ELR (cell line): ENCODE measurements at regions not wholly inside any gene's neighbourhood (a gene's known extent, or its start where the extent isn't known, plus 50 kb on each side); places are given as distances from the start of the nearest gene placed in this dataset.

ENCODE experiments used
- DNase-seq: peaks from one replicate; pipeline ENCODE4 v3.0.0-alpha.2; 2015; ENCODE audit warnings: low read depth

DNA sequence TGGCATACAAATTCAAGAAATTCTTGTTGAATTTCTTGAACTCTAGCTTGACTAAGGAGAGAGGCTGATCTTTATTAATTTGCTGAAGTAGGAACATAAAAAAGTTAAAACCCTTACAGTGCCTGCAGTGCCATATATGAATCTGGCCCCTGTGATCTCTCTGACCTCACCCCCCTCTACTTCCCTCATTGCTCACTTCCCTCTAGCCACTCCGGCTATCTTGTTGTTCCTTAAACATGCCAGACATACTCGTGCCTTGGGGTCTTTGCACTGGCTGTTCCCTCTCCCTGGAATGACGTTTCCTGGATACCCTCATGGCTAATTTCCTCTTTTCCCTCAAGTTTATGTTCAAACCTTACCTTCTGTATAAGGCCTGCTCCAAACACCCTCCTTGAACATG, 246.3 kb upstream of the SIX2 start:
- no peak for DNase-seq

GRCh38 chr2:45254025-45254424, 244.8 kb upstream of the SIX2 start:
- no peak for DNase-seq

GRCh38 chr2:45253151-45253550, 243.9 kb upstream of the SIX2 start:
- peak; percentile 28 for DNase-seq

DNA sequence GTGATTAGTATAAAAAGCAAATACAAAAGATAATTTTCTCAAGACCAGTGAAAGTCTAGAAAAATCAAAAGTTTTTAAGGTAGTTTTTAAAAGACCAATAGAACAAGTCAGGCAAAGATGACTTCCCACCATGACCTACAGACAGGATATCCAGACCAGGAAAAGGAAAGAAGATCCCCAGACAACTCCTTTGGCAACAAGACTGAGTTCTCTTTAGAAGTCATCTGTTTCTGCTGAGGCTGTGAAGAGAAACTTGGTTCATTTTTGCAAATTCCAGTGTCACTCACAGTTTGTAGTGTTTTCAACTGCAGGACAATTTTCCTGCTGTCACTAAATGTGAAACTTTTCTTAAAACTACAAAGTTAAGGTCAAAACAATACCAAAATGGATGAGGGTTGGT, 240.9 kb upstream of the SIX2 start:
- DNase-seq = no peak

GRCh38 chr2:45248214-45248613, 239.0 kb upstream of the SIX2 start:
- DNase-seq = no peak

- DNase-seq = no peak
Measured at GRCh38 chr2:45244928-45245327, 235.7 kb upstream of the SIX2 start.

DNA sequence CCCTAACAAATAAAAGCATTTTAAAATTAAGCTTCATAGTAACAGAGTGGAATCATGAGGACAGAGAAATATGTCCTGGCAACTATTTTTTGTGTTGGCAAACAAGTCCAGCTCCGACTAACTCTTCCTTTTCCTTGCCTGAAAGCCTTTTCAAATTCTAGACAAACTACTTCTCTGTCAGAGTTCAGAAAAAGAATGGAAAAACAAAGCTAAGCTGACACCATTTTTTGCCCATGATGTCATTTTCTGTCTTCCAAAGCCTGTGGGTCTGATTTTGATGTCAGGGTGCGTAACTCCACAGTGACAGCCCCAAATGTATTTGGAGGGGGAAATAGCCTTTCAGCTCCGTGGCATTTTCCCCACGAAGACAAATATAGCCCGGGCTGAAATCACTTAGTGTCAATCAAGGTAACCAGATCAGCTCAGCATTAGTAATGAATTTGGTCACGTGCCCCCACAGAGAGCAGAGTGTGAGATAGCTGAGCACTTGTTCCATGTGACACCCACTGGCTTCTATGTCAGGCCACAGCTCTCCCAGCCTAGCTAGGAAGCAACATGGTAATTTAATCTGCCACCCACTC, 233.0 kb upstream of the SIX2 start:
- peak; percentile 13 for DNase-seq

GRCh38 chr2:45241061-45241561, 231.9 kb upstream of the SIX2 start:
- peak; percentile 70 for DNase-seq

DNA sequence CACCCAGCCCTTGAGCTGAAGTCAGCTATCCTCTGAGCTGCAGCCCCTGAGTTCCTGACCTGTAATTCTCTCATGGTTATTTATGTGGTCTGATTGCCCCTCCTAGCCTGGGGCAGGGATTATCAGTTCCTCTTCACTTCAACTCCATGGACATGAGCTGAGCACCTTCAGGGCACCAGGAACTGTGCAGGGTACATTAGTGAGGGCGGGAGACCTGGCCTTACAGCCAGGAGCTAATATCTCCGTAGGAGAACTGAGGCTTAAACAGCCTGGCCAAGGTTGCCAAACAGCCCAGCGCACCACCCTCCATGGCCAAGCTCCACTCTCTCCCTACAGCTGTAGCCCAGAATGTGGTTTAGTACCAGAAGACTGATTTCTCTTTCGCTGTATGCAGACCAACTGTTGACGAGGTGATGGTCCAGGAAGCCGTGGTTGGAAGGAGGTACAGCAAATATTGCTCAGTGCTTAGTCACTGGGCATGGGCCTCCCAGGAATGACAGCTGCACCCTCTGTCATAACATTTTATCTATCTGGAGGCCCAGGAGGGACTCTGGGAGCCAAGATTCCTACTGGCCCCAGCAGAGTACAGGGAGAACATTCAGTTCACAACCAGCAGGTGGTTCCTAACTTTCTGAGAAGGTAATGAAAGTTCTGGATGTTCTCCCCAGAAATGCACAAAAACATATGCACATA, 228.7 kb upstream of the SIX2 start:
- DNase-seq = peak; percentile 97

- DNase-seq = peak; percentile 19
Measured at GRCh38 chr2:45237128-45237527, 227.9 kb upstream of the SIX2 start.

DNA sequence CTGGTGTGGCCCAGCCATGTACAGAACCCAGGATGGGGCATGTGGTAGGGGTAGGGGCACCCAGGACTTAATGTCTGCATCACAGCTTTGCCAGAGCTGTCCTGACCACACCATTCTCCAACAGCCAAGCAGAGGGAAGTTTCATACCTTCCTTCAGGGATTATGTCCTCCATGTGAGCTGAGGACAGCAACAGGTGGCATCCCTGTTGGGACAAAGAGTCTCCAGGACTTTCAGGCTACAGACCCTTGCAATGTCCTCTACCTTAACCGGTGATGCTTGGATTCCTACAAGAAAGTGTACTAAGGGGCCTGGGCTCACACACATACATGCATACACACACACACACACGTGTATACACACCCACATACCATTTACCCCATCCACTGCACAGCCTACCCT, 227.0 kb upstream of the SIX2 start:
- no peak for DNase-seq

DNA sequence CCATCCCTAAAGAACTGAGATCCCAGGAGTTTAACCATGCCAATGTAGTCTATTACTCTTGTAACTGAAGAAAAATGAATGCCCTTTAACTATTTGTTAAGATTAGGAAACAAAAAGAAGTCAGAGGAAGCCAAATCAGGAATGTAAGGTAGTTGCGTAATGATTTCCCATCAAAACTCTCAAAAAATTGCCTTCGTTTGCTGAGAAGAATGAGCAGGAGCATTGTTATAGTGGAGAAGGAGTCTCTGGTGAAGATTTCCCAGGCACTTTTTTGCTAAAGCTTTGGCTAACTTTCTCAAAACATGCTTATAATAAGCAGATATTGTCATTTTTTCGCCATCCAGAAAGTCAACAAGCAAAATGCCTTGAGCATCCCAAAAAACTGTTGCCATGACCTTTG, 224.0 kb upstream of the SIX2 start:
- no peak for DNase-seq

DNA sequence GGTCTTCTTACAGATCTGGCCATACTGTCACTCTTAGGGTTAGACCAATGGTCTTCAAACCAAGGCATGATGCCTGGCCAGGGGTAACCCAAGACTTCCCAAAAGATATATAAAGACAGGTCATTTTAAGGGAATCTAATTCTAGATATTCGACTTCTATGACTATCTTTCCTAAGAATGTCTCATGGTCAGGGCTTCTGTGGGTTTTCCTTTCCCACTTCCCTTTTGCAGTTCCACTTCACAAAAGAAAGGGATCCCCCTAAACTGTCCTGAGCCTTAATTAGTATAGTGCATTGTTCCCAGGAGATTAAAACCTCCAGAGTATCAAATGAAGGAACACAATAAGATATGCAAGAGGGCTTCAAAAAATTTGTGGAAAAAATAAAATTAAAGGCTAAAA, 223.6 kb upstream of the SIX2 start:
- DNase-seq = peak; percentile 39

- DNase-seq = no peak
Measured at GRCh38 chr2:45229411-45229810, 220.2 kb upstream of the SIX2 start.

GRCh38 chr2:45227347-45227746, 218.1 kb upstream of the SIX2 start:
- no peak for DNase-seq

DNA sequence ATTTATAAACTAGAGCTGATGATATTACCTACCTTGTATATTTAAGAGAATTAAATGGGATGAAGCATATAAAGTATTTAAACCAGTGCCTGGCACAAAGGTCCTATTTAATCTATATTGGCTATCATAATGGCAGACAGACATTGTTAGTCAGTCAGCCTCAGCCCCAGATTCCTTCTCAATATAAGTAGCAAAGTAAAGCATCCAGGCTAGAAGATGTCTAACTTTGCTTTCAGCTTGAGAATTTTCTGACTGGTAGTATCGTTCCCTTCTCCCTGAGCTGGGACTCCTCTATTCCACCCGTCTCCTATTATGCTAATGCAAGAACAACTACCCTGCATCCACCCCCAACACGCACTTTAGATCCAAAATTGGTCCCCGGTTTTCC, 215.7 kb upstream of the SIX2 start:
- no peak for DNase-seq

GRCh38 chr2:45224321-45224992, 215.2 kb upstream of the SIX2 start:
- no peak for DNase-seq

- DNase-seq = no peak
Measured at GRCh38 chr2:45223531-45223930, 214.3 kb upstream of the SIX2 start.

DNA sequence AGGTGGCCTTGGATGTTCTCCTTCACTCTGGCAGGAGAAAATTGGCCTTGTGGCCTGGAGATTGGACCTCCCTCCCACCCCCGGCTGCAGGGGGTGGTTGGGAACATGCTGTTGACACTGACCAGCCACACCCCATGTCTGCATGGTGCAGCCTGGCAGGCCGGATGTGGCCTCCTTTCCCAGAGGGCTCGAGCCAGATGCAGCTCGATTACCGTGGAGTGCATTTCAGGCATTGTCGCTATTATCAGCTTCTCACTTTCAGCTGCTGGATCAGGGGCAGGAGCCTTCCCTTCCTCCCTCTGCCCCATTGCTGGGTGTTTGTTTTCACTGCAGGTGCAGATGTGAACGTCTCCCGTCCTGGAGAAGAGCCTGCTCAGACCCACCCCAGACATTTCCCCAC, 211.0 kb upstream of the SIX2 start:
- no peak for DNase-seq

DNA sequence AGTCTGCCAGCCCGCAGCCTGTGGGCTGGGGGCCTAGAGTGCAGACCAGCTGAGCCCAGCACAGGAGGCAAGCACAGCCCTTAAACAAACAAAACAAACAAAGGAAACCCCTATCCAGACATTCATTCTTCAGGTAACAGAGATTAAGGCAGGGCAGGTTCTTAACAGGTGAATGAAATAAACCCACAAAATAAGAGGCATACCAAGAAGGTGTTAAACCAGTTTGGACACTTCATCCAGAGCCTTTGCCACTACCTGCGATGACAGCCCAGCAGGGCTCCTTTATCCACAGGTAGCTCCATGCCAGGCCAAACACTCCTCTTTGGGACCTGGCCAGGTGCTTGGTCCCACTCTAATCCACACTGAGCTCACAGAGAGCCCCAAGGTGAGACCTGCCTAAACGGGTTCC, 209.7 kb upstream of the SIX2 start:
- DNase-seq = no peak

- DNase-seq = no peak
Measured at GRCh38 chr2:45218297-45218696, 209.0 kb upstream of the SIX2 start.

DNA sequence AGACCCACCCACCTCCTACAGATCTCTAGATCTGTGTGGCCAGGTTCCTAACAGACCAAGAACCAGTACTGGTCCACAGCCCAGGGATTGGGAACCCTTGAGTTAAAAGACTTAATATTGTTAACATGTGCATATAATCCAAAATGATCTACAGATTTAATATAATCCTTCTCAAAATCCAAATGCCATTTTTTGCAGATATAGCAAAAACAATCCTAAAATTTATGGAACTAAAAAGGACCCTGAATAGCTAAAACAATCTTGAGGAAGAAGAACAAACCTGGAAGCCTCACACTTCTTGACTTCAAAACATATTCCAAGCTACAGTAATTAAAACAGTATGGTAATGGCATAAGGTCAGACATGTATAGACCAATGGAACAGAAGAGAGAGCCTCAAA, 206.9 kb upstream of the SIX2 start:
- DNase-seq = no peak

DNA sequence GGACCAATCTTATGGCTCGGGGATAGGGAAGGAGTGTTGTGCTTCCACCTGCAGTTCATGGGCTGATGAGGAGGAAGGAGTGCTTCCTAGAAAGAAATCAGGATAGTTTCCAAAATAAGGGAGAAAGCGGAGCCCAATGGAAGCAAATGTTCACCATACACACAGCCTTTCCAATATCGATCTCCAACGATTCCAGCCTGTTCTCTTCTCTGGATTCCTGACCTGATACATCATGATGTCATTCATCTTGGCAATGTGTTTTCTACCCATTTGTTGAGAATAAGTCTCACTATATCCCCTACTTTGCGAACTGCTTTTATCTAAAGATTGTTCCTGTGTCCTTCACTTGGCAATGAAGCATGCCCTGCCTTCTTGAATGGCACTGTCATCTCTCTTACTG, 205.3 kb upstream of the SIX2 start:
- DNase-seq = no peak
